ENCODE measurements at regions not wholly inside any gene's neighbourhood (a gene's known extent, or its start where the extent isn't known, plus 50 kb on each side); places are given as distances from the start of the nearest gene placed in this dataset.

GRCh38 chr2:228747483-228747882 is 523.6 kb downstream of the PID1 start:
- TF ChIP-seq EZH2phosphoT487 (IDR thresholded peaks at IDR 0.05; ENCODE audit: insufficient read depth, low read depth) (no peak), EZH2 (IDR thresholded peaks at IDR 0.05; ENCODE audit: insufficient read depth, poor library complexity, severe bottlenecking) (no peak)
